ENCODE measurements at regions not wholly inside any gene's neighbourhood (a gene's known extent, or its start where the extent isn't known, plus 50 kb on each side); places are given as distances from the start of the nearest gene placed in this dataset.

GRCh38 chr4:53647547-53647946, 56.3 kb upstream of the LNX1 start:
- TF ChIP-seq EZH2 (IDR thresholded peaks at IDR 0.05; ENCODE audit: low read length, missing control alignments) (no peak), CTCF (conservative IDR thresholded peaks at IDR 0.05 in 1 of 2, IDR thresholded peaks at IDR 0.05 in 1 of 2; ENCODE audit: low read depth in 1 of 2, low read length in 2 of 2) (no peak)
